Loucy (cell line): ENCODE measurements at regions not wholly inside any gene's neighbourhood (a gene's known extent, or its start where the extent isn't known, plus 50 kb on each side); places are given as distances from the start of the nearest gene placed in this dataset.

Experiments used
- H2AFZ ChIP-seq: fragments of 200-600 bp; sonication (generic); 2 replicates; pipeline ENCODE4 v1.6.0; 2016; ENCODE audit warnings: antibody characterized with exemption, mild to moderate bottlenecking, low read length, moderate library complexity
- H3F3A ChIP-seq: fragments of 200-600 bp; 2 replicates; pipeline ENCODE4 v1.6.0; 2016; ENCODE audit warnings: antibody characterized with exemption, low read depth, mild to moderate bottlenecking
- H3K27me3 ChIP-seq: fragments of 200-600 bp; sonication (generic); 2 replicates; pipeline ENCODE4 v1.6.1; 2014; ENCODE audit warnings: low read length, mild to moderate bottlenecking; ENCODE audit not compliant: insufficient read depth, poor library complexity, severe bottlenecking
- H3K36me3 ChIP-seq: fragments of 200-600 bp; sonication (generic); 2 replicates; pipeline ENCODE4 v1.6.1; 2016; ENCODE audit warnings: low read length; ENCODE audit not compliant: insufficient read depth
- H3K4me1 ChIP-seq: fragments of 200-600 bp; sonication (generic); 2 replicates; pipeline ENCODE4 v1.5.1; 2014; ENCODE audit warnings: low read length, mild to moderate bottlenecking; ENCODE audit not compliant: insufficient read depth, poor library complexity, severe bottlenecking
- H3K4me2 ChIP-seq: fragments of 200-600 bp; sonication (generic); 2 replicates; pipeline ENCODE4 v1.6.0; 2014; ENCODE audit warnings: antibody characterized with exemption, low read length, low read depth, mild to moderate bottlenecking; ENCODE audit not compliant: poor library complexity, severe bottlenecking
- H3K4me3 ChIP-seq: fragments of 200-600 bp; sonication (generic); 2 replicates; pipeline ENCODE4 v1.5.1; 2014; ENCODE audit warnings: low read length, mild to moderate bottlenecking, mixed read lengths; ENCODE audit not compliant: poor library complexity, severe bottlenecking
- H3K79me2 ChIP-seq: fragments of 200-600 bp; sonication (generic); 2 replicates; pipeline ENCODE4 v1.6.1; 2014; ENCODE audit warnings: low read length; ENCODE audit not compliant: insufficient read depth
- H3K9ac ChIP-seq: fragments of 200-600 bp; sonication (generic); 2 replicates; pipeline ENCODE4 v1.6.0; 2014; ENCODE audit warnings: mild to moderate bottlenecking, low read depth, low read length, moderate library complexity; ENCODE audit not compliant: poor library complexity, severe bottlenecking
- H3K9me2 ChIP-seq: fragments of 200-600 bp; sonication (generic); replicated peaks from 2 replicates; pipeline ENCODE4 v1.6.1; 2016; ENCODE audit warnings: low read depth, low read length, mixed read lengths
- H3K9me3 ChIP-seq: fragments of 200-600 bp; sonication (generic); 2 replicates; pipeline ENCODE4 v1.6.1; 2014; ENCODE audit warnings: mild to moderate bottlenecking, antibody characterized with exemption, low read length, low read depth; ENCODE audit not compliant: insufficient read depth
- H4K20me1 ChIP-seq: fragments of 200-600 bp; sonication (generic); 2 replicates; pipeline ENCODE4 v1.6.0; 2014; ENCODE audit warnings: antibody characterized with exemption, low read length, mild to moderate bottlenecking; ENCODE audit not compliant: insufficient read depth, poor library complexity, severe bottlenecking
- EZH2phosphoT487 ChIP-seq: fragments of 200-600 bp; IDR thresholded peaks from 2 replicates; pipeline ENCODE4 v1.6.1; 2018; ENCODE audit warnings: antibody characterized with exemption, mild to moderate bottlenecking, moderate library complexity, borderline replicate concordance
- TF ChIP-seq, protein P1 (sequence below): fragments of 200-600 bp; sonication (generic); conservative IDR thresholded peaks from 2 replicates; pipeline ENCODE4 v1.5.1; 2014; ENCODE audit warnings: mild to moderate bottlenecking, antibody characterized with exemption, low read length

DNA sequence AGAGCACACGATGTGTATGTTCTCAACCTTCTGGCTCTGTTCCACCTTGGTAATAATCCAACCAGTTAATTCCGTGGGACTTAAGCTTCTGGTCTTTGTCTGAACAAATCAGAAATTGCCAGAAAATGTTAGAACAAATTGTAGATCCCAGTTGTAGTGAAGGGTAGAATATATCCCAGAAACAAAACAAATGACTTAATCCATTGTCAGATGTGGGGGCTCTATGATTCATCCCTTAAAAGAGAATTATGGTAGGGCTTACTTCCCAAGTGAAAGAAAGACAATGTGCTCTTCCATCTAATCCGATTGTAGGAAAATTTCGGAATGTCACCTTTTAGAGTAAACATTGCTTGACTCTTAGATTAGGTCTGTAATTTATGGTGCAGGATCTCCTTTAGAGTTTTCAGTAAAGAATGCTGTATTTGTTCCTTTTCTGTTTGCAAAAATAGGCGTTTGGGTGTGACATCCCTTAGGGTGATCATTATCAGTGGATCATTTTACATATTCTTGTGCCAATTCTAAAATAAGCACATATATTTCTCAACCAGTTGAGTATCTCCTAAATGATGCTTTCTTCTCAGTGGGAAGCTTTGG, 234.5 kb upstream of the ZNF217 start:
- H3K36me3 ChIP-seq: no peaks in the 10 kb centered on the region
- H3K4me1 ChIP-seq: peaks cover 45% of the 10 kb centered on the region
- TF ChIP-seq, protein P1, sequence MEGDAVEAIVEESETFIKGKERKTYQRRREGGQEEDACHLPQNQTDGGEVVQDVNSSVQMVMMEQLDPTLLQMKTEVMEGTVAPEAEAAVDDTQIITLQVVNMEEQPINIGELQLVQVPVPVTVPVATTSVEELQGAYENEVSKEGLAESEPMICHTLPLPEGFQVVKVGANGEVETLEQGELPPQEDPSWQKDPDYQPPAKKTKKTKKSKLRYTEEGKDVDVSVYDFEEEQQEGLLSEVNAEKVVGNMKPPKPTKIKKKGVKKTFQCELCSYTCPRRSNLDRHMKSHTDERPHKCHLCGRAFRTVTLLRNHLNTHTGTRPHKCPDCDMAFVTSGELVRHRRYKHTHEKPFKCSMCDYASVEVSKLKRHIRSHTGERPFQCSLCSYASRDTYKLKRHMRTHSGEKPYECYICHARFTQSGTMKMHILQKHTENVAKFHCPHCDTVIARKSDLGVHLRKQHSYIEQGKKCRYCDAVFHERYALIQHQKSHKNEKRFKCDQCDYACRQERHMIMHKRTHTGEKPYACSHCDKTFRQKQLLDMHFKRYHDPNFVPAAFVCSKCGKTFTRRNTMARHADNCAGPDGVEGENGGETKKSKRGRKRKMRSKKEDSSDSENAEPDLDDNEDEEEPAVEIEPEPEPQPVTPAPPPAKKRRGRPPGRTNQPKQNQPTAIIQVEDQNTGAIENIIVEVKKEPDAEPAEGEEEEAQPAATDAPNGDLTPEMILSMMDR: no peak
- no peak for TF ChIP-seq EZH2phosphoT487
- H3K79me2 ChIP-seq: no peaks in the 10 kb centered on the region
- peak overlapping the region; percentile 66 for H3K9ac ChIP-seq
- peak overlapping the region; percentile 63 for H3K4me3 ChIP-seq
- H3K4me2 ChIP-seq: peak overlapping the region; percentile 81
- H3K9me2 ChIP-seq: no peaks in the 10 kb centered on the region
- H3K9me3 ChIP-seq: no peaks in the 10 kb centered on the region
- H3K27me3 ChIP-seq: no peaks in the 10 kb centered on the region
- H4K20me1 ChIP-seq: no peaks in the 10 kb centered on the region
- peak overlapping the region; percentile 76 for H2AFZ ChIP-seq
- peaks cover 6% of the 10 kb centered on the region; the same call in 1 of the 2 replicates for H3F3A ChIP-seq

GRCh38 chr20:53827292-53828087, 233.9 kb upstream of the ZNF217 start:
- Histone ChIP-seq H3K36me3 (no peaks in the 10 kb centered on the region), H3K9me2 (no peaks in the 10 kb centered on the region), H3K79me2 (no peaks in the 10 kb centered on the region), H3K9me3 (no peaks in the 10 kb centered on the region), H4K20me1 (no peaks in the 10 kb centered on the region), H3K27me3 (no peaks in the 10 kb centered on the region), H3F3A (peaks cover 6% of the 10 kb centered on the region; the same call in 1 of the 2 replicates), H3K4me3 (no peak overlapping the region), H3K4me2 (peak overlapping the region; percentile 6), H3K9ac (no peak overlapping the region), H2AFZ (peak overlapping the region; percentile 40; the same call in 1 of the 2 replicates), H3K4me1 (peaks cover 43% of the 10 kb centered on the region)
- TF ChIP-seq EZH2phosphoT487: no peak
- TF ChIP-seq, protein P1: no peak

GRCh38 chr20:53826597-53827291, 233.1 kb upstream of the ZNF217 start:
- peaks cover 43% of the 10 kb centered on the region for H3K4me1 ChIP-seq
- no peak overlapping the region for H3K4me3 ChIP-seq
- H3K79me2 ChIP-seq: no peaks in the 10 kb centered on the region
- no peaks in the 10 kb centered on the region for H3K9me3 ChIP-seq
- no peaks in the 10 kb centered on the region for H3K27me3 ChIP-seq
- no peaks in the 10 kb centered on the region for H4K20me1 ChIP-seq
- no peak overlapping the region for H3K9ac ChIP-seq
- H3K9me2 ChIP-seq: no peaks in the 10 kb centered on the region
- H3K36me3 ChIP-seq: no peaks in the 10 kb centered on the region
- H2AFZ ChIP-seq: peak overlapping the region; percentile 40; the same call in 1 of the 2 replicates
- H3F3A ChIP-seq: peaks cover 6% of the 10 kb centered on the region; the same call in 1 of the 2 replicates
- TF ChIP-seq EZH2phosphoT487: no peak
- TF ChIP-seq, protein P1: no peak
- peak overlapping the region; percentile 6 for H3K4me2 ChIP-seq
